ENCODE measurements at regions not wholly inside any gene's neighbourhood (a gene's known extent, or its start where the extent isn't known, plus 50 kb on each side); places are given as distances from the start of the nearest gene placed in this dataset.

GRCh38 chr7:13447637-13448036, 541.8 kb downstream of the ETV1 start:
- TF ChIP-seq CTCF (conservative IDR thresholded peaks at IDR 0.05; ENCODE audit: low read depth, low read length) (no peak), EZH2 (IDR thresholded peaks at IDR 0.05; ENCODE audit: borderline replicate concordance, low read depth, low read length, poor library complexity, severe bottlenecking) (no peak)
